D341Med (cell line): ENCODE measurements at regions not wholly inside any gene's neighbourhood (a gene's known extent, or its start where the extent isn't known, plus 50 kb on each side); places are given as distances from the start of the nearest gene placed in this dataset.

Source experiments
- DNase-seq: peaks from one replicate; pipeline ENCODE4 v3.0.0; 2012; ENCODE audit warnings: low spot score

DNA sequence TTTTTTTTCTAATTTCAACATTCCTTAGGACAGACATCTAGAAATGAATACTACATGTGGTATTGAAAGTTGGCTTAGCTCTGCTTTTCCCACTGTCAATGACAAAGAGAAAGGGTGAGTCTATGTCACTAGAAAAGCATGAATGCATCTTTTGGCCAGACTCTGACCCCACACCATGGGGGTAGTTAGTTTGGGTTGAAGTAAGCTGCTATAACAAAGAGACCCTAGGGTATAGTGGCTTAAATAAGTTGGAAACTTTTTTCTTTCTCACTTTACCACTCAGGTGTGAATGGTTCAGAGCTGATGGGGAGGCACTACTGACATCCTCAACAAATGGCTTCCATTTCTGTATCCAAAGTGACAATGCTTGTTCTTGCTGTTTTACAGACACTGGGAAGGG lies 161.5 kb downstream of the DLEU7 start:
- DNase-seq: no peak

DNA sequence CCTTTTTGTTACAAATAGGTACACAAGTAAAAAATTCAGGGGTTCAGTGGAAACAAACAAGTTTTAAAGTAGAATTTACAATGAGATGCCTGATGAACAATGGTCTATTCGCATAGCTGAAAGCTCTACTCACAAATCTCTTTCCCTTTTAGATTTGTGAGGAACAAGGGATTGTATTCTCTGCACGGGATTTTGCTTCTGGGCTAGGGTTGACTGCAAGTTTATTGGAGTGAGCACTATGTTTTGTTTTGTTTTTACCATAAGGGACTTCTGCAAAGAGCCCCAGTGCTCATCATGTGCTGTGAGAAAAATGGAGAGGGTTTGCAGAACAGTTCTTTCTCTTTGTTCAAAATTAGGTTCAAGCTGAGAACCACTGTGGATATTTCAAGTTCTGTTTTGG lies 160.5 kb downstream of the DLEU7 start:
- DNase-seq: no peak

DNA sequence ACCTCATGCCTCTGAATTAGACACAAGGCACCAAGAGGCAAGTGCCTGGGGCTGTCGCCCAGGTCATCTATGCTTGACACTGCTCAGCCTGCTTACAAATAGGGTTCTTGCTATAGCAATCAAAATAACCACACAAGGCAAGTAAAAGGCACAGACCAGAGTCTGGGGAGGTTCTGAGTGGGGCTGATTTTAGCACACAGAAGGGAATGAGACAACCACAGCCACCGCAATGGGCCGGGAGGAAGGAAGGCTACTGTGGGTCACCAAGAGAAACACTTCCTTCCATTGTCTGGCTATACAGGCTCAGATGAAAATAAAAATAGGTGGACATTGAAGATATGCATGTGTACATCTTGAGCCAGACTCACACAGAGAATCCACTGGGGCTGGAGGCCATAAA lies 159.1 kb downstream of the DLEU7 start:
- no peak for DNase-seq

GRCh38 chr13:50685491-50685890 lies 158.0 kb downstream of the DLEU7 start:
- peak; percentile 51 for DNase-seq

DNA sequence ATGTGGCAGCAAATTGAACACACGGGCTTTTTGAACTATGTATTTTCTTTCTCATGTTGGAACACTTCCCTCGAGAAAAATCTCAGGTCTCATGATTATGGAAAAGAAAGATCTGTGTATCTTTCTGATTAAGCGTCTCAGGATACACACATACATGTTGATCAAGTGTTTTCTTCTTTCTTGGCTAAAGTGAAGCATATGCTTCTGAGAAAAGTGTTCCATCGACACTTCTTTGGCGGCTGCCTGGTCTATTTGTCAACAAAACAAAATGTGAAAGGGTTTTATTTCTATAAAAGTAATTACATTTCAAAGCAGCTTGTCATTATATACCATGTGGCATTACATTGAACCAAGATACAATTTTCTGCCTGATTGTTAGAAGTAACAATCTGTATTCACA lies 157.5 kb downstream of the DLEU7 start:
- DNase-seq: no peak

GRCh38 chr13:50686551-50686950 lies 156.9 kb downstream of the DLEU7 start:
- DNase-seq: no peak

- no peak for DNase-seq
Observed at GRCh38 chr13:50687545-50687944, 155.9 kb downstream of the DLEU7 start.

DNA sequence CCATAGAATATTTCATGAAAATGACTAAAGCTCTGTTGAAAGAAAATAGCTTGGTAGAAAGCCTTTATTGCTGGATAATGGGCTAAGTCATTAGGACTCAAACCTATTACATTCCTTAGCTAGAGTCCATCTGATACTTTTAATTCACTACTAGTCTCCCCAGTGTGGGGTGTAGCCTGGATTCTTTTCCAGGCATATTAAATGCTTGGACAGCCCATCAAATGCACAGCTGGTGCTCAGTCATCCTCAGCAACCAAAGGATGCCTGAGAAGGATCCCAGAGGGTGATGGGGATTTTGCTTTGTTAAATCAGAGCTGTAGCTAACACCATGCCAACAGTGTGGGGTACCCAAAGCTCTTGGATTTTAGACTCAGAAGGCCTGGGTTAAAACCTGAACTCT lies 153.5 kb downstream of the DLEU7 start:
- DNase-seq: no peak

DNA sequence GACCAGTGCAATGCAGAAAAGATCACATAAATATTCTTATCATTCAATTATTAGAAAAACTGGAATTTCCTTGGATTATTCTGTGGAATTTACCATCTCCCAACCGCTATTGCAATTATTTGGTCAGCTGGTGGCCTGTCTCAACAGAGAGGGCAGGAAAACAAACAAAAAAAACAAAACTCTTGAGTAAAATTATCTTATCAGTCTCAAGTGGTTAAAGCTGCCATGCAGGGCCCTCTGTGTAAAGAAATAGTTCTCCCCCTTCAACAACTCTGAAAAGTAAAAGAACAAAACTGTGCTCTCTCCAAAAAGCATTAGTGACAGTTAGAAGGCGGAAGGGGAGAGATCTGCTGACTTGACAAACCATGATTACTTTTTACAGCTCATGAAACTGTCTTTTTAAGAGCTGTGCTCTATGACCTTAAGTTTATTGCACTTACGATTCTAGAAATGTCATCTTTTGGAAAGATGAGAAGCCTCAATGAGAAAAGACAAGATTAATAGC lies 152.3 kb downstream of the DLEU7 start:
- DNase-seq: no peak

- no peak for DNase-seq
Observed at GRCh38 chr13:50691681-50692263, 151.7 kb downstream of the DLEU7 start.

DNA sequence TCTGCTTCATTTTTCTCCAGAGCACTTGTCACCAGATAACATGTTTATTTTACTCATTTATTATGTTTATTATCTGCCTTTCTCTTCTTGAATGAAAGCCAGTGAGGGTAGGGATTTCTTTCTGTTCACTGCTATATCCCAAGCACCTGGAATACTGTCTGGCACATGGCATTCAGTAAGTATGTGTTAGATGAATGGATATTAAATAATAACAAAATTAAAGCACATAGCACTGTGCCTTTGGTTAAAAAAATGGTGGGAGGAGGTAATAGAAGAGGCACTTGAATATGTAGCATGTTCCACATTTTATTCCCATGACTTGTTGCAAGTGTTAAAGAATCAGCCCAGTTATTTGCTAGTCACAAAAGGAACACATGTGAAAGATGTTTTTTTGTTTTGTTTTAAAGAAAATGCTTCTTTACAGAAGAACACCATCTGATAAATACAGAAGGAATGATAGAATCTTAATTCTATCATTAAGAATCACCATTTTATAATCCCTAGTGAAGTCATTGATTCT lies 151.0 kb downstream of the DLEU7 start:
- no peak for DNase-seq

DNA sequence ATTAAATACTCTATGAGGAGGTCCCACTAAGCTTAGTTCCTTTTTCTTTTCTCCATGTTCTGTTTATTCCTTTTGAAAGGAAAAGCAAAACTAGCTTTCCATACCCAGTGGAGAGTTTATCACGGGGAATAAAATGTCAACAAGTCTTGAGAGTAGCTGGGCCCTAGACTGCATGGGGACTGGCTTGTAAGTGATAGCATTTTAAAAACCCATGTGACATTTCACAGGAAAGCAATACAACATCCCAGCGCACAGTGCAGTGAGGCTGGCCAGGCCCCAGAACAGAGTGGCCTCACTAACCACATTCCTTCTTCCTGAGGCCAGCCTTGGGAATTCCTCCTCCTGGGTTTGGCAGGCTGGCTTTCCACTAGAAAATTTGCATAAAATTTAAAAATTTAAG lies 149.8 kb downstream of the DLEU7 start:
- DNase-seq: no peak

GRCh38 chr13:50697746-50698539 lies 145.5 kb downstream of the DLEU7 start:
- no peak for DNase-seq

DNA sequence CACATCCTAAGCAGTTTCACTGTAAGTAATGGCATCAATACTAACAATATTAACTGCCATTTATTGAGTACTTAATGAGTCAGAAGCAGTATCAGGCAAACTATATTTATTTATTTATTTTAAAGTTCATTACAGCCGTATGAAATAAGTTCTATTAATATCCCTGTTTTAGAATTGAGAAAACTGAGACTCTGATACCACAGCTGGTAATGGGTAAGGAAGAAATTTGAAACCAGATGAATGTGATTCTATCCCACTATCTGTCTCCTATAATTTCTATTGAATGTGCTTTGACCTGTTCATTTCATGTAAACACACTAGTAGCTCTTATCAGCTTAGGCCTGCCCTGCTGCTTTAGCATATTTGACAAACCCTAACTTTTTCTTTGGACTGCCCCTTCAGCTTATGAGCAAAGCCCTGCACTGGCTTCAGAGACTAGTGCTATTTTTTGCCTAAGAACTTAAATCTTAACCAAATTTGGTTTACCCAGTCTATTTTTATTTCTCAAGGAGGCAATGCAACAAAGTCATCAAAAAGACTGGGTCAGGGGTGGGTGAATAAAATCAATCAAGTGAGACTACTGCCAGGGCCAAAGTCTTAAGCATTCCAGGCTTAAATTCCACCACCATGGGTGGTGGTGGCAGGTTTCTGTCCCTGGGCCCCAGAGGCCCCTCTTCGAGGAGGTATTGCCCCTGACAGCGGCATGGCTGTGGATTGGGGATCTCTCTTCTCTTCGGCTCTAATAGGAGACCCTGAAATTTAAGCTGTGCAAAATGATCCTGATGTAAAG lies 143.4 kb downstream of the DLEU7 start:
- no peak for DNase-seq

- DNase-seq: no peak
Observed at GRCh38 chr13:50700664-50701305, 142.7 kb downstream of the DLEU7 start.

DNA sequence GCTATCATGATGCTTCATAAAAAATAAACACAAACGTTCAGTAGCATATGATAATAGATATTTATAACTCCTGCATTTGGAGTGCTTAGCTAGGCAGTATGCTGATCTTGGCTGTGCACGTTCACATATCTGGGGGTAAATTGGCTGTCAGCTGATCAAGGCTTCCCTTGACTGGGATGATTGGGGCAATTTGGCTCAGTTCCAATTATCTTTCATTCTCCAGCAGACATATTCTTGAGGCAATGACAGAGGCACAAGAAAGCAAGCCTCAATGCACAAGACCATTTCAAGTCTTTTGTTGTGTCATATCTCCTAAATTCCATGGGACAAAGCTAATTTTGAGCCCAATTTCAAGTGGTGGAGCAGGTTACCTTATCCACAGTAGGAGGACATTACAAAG lies 142.0 kb downstream of the DLEU7 start:
- no peak for DNase-seq

- no peak for DNase-seq
Observed at GRCh38 chr13:50706505-50706904, 137.0 kb downstream of the DLEU7 start.

- DNase-seq: no peak
Observed at GRCh38 chr13:50707628-50708027, 135.9 kb downstream of the DLEU7 start.

- no peak for DNase-seq
Observed at GRCh38 chr13:50708461-50708860, 135.0 kb downstream of the DLEU7 start.

DNA sequence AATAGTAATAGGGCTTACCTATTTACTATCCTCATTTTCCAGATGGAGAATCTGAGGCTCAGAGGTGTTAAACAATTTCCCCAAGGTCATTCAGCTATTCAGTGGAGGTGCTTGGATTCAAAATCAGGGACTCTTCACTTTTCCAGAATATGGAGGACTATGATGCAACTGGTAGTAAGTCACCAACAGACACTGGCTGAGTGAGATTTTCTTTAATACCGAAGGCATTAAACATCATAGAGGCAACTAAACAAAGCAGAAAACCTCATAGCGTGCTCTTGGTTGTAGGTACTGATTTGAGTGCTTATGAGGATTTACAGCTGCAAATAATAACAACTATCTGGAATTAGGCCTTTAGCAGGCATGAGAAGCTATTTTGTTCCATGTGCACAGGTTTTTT lies 134.4 kb downstream of the DLEU7 start:
- no peak for DNase-seq

- DNase-seq: no peak
Observed at GRCh38 chr13:50711131-50711815, 132.2 kb downstream of the DLEU7 start.

- no peak for DNase-seq
Observed at GRCh38 chr13:50711996-50712395, 131.5 kb downstream of the DLEU7 start.
